ENCODE measurements at regions not wholly inside any gene's neighbourhood (a gene's known extent, or its start where the extent isn't known, plus 50 kb on each side); places are given as distances from the start of the nearest gene placed in this dataset.

- TF ChIP-seq, protein P1, sequence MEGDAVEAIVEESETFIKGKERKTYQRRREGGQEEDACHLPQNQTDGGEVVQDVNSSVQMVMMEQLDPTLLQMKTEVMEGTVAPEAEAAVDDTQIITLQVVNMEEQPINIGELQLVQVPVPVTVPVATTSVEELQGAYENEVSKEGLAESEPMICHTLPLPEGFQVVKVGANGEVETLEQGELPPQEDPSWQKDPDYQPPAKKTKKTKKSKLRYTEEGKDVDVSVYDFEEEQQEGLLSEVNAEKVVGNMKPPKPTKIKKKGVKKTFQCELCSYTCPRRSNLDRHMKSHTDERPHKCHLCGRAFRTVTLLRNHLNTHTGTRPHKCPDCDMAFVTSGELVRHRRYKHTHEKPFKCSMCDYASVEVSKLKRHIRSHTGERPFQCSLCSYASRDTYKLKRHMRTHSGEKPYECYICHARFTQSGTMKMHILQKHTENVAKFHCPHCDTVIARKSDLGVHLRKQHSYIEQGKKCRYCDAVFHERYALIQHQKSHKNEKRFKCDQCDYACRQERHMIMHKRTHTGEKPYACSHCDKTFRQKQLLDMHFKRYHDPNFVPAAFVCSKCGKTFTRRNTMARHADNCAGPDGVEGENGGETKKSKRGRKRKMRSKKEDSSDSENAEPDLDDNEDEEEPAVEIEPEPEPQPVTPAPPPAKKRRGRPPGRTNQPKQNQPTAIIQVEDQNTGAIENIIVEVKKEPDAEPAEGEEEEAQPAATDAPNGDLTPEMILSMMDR (IDR thresholded peaks at IDR 0.05), result no peak
- TF ChIP-seq POLR2A (IDR thresholded peaks at IDR 0.05), result no peak
Measured at GRCh38 chr2:76288146-76288545, 577.4 kb upstream of the GCFC2 start.

Data from uterus (tissue), 2 donors.